GM21367 (cell line): ENCODE measurements at regions not wholly inside any gene's neighbourhood (a gene's known extent, or its start where the extent isn't known, plus 50 kb on each side); places are given as distances from the start of the nearest gene placed in this dataset.

Experiments used
- ATAC-seq: cut with Tn5 transposase; IDR thresholded peaks from one replicate; pipeline ENCODE4 v1.9.1; 2021; ENCODE audit not compliant: unreplicated experiment

GRCh38 chr18:40056079-40056692 is 1898.8 kb upstream of the PIK3C3 start:
- no peak for ATAC-seq

GRCh38 chr18:40055262-40055661 is 1899.8 kb upstream of the PIK3C3 start:
- no peak for ATAC-seq

- ATAC-seq, result no peak
Observed at GRCh38 chr18:40049716-40050115, 1905.3 kb upstream of the PIK3C3 start.

- ATAC-seq, result no peak
Observed at GRCh38 chr18:40048886-40049650, 1906.0 kb upstream of the PIK3C3 start.

GRCh38 chr18:40048253-40048652 is 1906.8 kb upstream of the PIK3C3 start:
- ATAC-seq, result no peak

- ATAC-seq, result no peak
Observed at GRCh38 chr18:40046596-40046995, 1908.4 kb upstream of the PIK3C3 start.

- ATAC-seq, result no peak
Observed at GRCh38 chr18:40041951-40042350, 1913.1 kb upstream of the PIK3C3 start.

- ATAC-seq, result no peak
Observed at GRCh38 chr18:40040574-40040973, 1914.5 kb upstream of the PIK3C3 start.

- no peak for ATAC-seq
Observed at GRCh38 chr18:40037356-40037755, 1917.7 kb upstream of the PIK3C3 start.

- no peak for ATAC-seq
Observed at GRCh38 chr18:40036861-40037260, 1918.2 kb upstream of the PIK3C3 start.

- no peak for ATAC-seq
Observed at GRCh38 chr18:40035966-40036365, 1919.1 kb upstream of the PIK3C3 start.

- ATAC-seq, result no peak
Observed at GRCh38 chr18:40032076-40032475, 1923.0 kb upstream of the PIK3C3 start.

- no peak for ATAC-seq
Observed at GRCh38 chr18:40031435-40031834, 1923.6 kb upstream of the PIK3C3 start.

- ATAC-seq, result no peak
Observed at GRCh38 chr18:40019797-40020392, 1935.1 kb upstream of the PIK3C3 start.

GRCh38 chr18:40018266-40018665 is 1936.8 kb upstream of the PIK3C3 start:
- ATAC-seq, result no peak

- ATAC-seq, result no peak
Observed at GRCh38 chr18:40017021-40017420, 1938.0 kb upstream of the PIK3C3 start.

- no peak for ATAC-seq
Observed at GRCh38 chr18:40016405-40016804, 1938.6 kb upstream of the PIK3C3 start.

- ATAC-seq, result no peak
Observed at GRCh38 chr18:40013001-40013609, 1941.9 kb upstream of the PIK3C3 start.

- no peak for ATAC-seq
Observed at GRCh38 chr18:40011201-40011600, 1943.8 kb upstream of the PIK3C3 start.

GRCh38 chr18:40006634-40007033 is 1948.4 kb upstream of the PIK3C3 start:
- no peak for ATAC-seq

GRCh38 chr18:40004246-40004645 is 1950.8 kb upstream of the PIK3C3 start:
- ATAC-seq, result no peak

GRCh38 chr18:39998317-39998716 is 1956.7 kb upstream of the PIK3C3 start:
- ATAC-seq, result no peak
